GM12873 (cell line): ENCODE measurements at regions not wholly inside any gene's neighbourhood (a gene's known extent, or its start where the extent isn't known, plus 50 kb on each side); places are given as distances from the start of the nearest gene placed in this dataset.

Experiments
- TF ChIP-seq, protein P1 (sequence below): IDR thresholded peaks from 2 replicates; pipeline ENCODE4 v1.5.1; 2012; ENCODE audit warnings: low read depth, mild to moderate bottlenecking, moderate library complexity, low read length, control low read depth; ENCODE audit not compliant: insufficient read depth; ENCODE audit errors: missing control alignments

DNA sequence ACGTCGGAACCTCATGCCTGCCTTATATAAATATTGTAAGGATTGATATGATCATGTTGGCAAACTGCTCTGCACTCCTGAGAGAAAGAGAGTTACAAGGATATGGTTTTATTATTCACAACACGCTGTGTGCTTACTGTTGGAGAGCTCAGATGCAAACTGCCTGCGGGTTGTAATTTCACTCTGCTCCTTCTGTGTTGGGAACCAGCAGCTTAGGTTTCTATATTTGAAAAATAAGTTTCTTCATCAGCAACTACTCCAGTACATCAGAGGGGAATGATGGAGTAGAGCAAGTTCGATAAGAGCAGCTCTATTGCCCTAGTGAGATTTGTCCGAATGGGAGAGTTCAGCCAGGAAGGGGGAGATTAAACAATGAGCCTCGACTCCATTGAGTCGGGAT, 106.9 kb upstream of the UBL3 start:
- TF ChIP-seq, protein P1, sequence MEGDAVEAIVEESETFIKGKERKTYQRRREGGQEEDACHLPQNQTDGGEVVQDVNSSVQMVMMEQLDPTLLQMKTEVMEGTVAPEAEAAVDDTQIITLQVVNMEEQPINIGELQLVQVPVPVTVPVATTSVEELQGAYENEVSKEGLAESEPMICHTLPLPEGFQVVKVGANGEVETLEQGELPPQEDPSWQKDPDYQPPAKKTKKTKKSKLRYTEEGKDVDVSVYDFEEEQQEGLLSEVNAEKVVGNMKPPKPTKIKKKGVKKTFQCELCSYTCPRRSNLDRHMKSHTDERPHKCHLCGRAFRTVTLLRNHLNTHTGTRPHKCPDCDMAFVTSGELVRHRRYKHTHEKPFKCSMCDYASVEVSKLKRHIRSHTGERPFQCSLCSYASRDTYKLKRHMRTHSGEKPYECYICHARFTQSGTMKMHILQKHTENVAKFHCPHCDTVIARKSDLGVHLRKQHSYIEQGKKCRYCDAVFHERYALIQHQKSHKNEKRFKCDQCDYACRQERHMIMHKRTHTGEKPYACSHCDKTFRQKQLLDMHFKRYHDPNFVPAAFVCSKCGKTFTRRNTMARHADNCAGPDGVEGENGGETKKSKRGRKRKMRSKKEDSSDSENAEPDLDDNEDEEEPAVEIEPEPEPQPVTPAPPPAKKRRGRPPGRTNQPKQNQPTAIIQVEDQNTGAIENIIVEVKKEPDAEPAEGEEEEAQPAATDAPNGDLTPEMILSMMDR: no peak

DNA sequence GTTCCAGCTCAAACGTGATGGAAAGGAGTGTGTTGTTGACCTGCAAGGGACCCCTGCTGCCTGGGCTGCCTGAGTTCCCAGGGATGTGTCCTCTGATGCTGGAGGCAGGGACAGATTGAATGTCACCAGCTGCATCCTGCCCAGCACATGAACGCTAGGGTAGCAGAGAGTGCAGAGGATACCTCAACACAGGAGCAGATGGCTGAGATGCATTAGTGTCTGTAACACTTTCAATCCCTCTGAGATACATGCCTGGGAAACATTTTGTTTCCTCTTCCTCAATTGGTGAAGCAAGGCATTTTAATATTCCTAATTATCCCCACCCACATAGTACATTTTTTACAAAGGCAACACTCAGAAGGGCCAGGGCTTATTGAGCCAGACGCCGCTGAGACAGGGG, 106.4 kb upstream of the UBL3 start:
- TF ChIP-seq, protein P1: no peak

DNA sequence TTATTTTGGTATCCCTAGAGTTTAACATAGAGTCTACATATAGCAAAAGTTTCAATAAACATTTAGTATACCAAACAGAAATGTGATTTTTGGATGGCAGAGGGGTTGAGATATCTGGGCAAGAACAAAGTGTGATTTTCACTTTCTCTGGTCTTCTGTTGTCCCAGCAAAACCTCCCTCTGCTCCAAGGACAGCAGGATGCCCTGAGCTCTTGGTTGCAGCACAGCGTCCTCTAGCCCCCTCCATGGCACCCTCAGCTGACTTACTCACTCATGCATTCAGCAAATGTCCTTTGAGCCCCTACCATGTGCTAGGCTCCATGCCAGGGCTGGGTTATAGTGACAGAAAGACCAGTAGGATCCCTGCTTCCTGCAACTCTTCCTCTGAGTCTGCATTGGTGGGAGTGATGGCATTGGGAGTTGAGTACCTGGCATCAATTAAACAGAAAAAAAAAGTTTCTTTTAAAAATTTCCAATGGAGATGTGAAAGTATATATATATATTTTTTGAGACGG, 104.8 kb upstream of the UBL3 start:
- TF ChIP-seq, protein P1: no peak

DNA sequence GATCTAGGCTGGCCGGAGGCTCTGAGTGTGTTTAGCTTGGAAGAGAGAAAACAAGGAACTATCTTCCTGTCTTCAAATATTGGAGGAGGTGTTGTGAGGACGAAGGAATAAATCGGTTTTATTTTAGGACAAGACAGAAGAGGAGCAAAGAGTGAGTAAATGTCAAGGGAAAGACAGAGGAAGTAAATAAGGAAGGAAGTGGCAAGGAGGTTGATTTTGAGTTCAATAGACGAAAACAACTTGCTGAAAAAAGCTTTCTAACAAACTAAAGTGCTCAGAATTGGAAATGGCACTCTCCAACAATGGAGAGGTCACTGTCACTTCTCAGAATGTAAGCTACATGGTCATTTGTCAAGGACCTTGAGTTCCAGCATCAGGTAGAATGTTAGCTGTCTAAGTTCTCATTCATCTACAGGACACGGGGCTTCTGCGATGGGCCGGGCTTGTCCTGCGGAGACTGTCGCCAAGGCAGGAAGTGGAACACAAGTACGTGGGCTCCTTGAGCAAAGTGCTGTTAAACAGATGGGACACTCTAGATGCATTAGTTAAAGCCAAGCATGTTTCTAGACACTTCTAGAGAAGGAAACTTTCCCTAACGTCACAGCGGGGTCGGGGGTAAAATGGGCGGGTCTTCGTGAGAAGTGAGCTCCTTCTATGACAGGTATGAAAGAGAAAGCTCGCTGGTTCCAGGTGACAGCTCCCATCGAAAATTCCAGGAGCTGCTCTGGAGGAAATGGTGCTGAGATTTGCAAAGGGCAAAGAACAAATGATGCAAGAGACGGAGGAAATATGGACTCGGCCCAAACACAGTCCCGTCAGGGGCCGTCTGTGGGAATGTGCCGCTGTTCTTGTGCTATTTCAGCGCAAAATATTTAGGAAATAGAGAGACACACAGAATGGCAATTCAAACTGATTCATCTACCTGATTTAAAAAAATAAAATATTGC, 103.9 kb upstream of the UBL3 start:
- TF ChIP-seq, protein P1: no peak

DNA sequence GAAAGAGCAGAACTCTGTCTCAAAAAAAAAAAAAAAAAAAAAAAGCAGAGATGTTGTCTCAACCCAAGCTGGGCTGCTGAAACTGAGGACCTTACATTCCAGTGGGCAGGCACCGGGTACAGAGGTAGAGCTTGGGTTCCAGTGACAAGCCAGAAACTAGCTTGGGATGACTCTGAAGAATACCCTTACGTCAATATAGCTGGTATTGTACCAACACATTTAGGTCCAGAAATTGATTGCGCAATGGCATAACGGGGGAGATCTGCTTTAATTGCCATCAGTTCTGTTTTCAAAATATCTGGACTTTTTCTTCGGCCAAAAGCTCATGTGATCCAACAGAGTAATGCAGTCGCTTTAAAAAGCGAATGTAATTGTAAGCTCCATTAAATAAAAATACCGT, 103.1 kb upstream of the UBL3 start:
- TF ChIP-seq, protein P1: no peak

DNA sequence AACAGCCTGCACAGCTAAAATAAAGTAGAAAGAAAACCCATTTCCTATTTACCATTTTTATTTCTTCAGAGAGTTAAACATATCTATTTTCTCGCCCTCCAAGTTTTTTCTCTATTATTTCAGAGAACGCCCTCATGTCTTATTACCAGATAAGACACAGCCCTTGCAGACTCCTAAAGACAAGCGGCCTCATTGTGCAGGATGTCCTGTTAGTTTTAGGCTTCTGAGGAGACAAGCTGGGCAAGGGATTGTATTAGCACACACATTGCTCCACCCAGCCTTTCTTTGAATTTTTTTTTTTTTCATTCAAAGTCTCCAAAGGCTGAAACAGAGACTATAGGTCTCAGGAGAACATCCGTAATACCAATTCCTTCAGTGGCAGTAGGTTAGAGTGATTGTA, 101.8 kb upstream of the UBL3 start:
- TF ChIP-seq, protein P1: no peak

DNA sequence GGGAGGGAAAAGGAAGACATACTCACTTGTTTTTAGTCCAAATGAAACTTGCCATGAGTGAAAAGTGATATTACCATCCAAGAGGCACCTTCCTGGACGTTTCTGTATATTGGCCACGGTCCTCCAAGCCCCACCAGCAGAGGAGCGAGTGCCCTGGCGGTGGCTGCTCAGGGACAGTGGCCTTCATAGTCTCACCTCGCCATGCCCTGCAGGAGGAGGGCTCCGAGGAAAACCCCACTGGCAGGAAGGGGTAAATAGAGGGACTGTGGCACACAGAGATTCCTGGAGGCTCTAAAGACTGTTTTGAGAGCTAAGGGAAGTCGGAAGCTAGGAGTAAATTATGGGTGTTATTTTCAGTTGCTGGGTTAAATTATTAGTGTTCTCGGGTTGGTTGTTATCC, 98.4 kb upstream of the UBL3 start:
- TF ChIP-seq, protein P1: no peak
